ENCODE measurements at regions not wholly inside any gene's neighbourhood (a gene's known extent, or its start where the extent isn't known, plus 50 kb on each side); places are given as distances from the start of the nearest gene placed in this dataset.

- Histone ChIP-seq H3K4me3 (ENCODE audit: low read length) (no peak overlapping the region), H3K9ac (ENCODE audit: low read length) (no peak overlapping the region), H4K20me1 (ENCODE audit: insufficient read depth) (no peaks in the 10 kb centered on the region), H3K27ac (ENCODE audit: low read length) (no peak overlapping the region), H3K4me2 (ENCODE audit: low read length) (no peak overlapping the region), H3K27me3 (ENCODE audit: insufficient read depth, low read depth, low read length) (no peaks in the 10 kb centered on the region), H3F3A (ENCODE audit: insufficient read depth, low read length, poor library complexity, severe bottlenecking) (no peaks in the 10 kb centered on the region), H3K9me2 (ENCODE audit: insufficient read depth, low read length) (no peaks in the 10 kb centered on the region), H3K9me3 (ENCODE audit: low read length) (no peaks in the 10 kb centered on the region), H3K79me2 (replicated peaks; ENCODE audit: insufficient read depth, low read length) (no peaks in the 10 kb centered on the region), H2AFZ (ENCODE audit: low read depth, low read length) (no peak overlapping the region), H3K36me3 (ENCODE audit: insufficient read depth, low read length) (no peaks in the 10 kb centered on the region)
- TF ChIP-seq MXI1 (conservative IDR thresholded peaks at IDR 0.05; ENCODE audit: poor library complexity, severe bottlenecking) (no peak), POLR2AphosphoS5 (IDR thresholded peaks at IDR 0.05) (no peak), RAD21 (conservative IDR thresholded peaks at IDR 0.05) (no peak), TAF1 (IDR thresholded peaks at IDR 0.05; ENCODE audit: low read depth) (no peak), EP300 (conservative IDR thresholded peaks at IDR 0.05; ENCODE audit: poor library complexity, severe bottlenecking) (no peak), EZH2 (IDR thresholded peaks at IDR 0.05; ENCODE audit: borderline replicate concordance, insufficient read depth, low read length, poor library complexity, severe bottlenecking) (no peak), SMC3 (conservative IDR thresholded peaks at IDR 0.05; ENCODE audit: poor library complexity) (no peak)
- TF ChIP-seq, protein P1, sequence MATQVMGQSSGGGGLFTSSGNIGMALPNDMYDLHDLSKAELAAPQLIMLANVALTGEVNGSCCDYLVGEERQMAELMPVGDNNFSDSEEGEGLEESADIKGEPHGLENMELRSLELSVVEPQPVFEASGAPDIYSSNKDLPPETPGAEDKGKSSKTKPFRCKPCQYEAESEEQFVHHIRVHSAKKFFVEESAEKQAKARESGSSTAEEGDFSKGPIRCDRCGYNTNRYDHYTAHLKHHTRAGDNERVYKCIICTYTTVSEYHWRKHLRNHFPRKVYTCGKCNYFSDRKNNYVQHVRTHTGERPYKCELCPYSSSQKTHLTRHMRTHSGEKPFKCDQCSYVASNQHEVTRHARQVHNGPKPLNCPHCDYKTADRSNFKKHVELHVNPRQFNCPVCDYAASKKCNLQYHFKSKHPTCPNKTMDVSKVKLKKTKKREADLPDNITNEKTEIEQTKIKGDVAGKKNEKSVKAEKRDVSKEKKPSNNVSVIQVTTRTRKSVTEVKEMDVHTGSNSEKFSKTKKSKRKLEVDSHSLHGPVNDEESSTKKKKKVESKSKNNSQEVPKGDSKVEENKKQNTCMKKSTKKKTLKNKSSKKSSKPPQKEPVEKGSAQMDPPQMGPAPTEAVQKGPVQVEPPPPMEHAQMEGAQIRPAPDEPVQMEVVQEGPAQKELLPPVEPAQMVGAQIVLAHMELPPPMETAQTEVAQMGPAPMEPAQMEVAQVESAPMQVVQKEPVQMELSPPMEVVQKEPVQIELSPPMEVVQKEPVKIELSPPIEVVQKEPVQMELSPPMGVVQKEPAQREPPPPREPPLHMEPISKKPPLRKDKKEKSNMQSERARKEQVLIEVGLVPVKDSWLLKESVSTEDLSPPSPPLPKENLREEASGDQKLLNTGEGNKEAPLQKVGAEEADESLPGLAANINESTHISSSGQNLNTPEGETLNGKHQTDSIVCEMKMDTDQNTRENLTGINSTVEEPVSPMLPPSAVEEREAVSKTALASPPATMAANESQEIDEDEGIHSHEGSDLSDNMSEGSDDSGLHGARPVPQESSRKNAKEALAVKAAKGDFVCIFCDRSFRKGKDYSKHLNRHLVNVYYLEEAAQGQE (IDR thresholded peaks at IDR 0.05; ENCODE audit: borderline replicate concordance): no peak
- TF ChIP-seq, protein P2, sequence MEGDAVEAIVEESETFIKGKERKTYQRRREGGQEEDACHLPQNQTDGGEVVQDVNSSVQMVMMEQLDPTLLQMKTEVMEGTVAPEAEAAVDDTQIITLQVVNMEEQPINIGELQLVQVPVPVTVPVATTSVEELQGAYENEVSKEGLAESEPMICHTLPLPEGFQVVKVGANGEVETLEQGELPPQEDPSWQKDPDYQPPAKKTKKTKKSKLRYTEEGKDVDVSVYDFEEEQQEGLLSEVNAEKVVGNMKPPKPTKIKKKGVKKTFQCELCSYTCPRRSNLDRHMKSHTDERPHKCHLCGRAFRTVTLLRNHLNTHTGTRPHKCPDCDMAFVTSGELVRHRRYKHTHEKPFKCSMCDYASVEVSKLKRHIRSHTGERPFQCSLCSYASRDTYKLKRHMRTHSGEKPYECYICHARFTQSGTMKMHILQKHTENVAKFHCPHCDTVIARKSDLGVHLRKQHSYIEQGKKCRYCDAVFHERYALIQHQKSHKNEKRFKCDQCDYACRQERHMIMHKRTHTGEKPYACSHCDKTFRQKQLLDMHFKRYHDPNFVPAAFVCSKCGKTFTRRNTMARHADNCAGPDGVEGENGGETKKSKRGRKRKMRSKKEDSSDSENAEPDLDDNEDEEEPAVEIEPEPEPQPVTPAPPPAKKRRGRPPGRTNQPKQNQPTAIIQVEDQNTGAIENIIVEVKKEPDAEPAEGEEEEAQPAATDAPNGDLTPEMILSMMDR (IDR thresholded peaks at IDR 0.05; ENCODE audit: poor library complexity, severe bottlenecking): no peak
These were observed 58.7 kb upstream of the RGMB start for GRCh38 chr5:98714710-98715288.

DNA sequence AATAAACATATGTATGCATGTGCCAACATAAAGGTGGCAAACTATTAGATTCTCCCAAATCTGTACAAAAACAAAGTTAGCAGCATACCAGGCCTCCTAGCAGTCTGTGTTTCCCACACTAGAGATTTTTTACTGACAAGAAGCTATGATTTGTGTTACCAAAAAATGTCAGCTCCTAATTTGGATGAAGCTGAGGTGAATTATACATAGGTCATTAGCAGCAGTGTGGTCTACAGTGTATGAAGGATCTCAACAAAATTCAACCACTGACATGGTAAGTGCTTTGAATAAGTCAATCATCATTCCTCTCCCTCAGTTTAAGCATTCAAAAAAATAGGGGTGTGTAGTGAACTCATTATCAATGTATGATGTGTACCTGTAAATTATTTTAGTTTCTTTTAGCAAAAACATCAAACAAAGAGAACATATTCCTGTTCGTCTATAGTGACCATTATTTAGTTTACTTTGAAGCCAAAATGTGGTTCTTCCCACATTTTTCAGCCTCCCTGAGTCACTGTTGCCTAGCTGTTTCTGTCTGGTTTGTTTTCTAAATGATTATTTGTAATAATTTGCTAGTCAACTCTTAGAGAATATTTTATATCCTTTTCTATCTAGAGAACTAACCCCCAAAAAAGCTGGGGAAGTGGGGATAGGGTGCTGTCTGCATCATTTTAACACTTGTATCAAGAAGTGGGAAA lies 52.1 kb upstream of the RGMB start:
- Histone ChIP-seq H3K4me2 (ENCODE audit: low read length) (no peak overlapping the region), H3K4me3 (ENCODE audit: low read length) (no peak overlapping the region), H3K27ac (ENCODE audit: low read length) (no peak overlapping the region), H2AFZ (ENCODE audit: low read depth, low read length) (no peak overlapping the region), H3K27me3 (ENCODE audit: insufficient read depth, low read depth, low read length) (no peaks in the 10 kb centered on the region), H3F3A (ENCODE audit: insufficient read depth, low read length, poor library complexity, severe bottlenecking) (no peaks in the 10 kb centered on the region), H3K36me3 (ENCODE audit: insufficient read depth, low read length) (no peaks in the 10 kb centered on the region), H3K79me2 (replicated peaks; ENCODE audit: insufficient read depth, low read length) (no peaks in the 10 kb centered on the region), H3K9ac (ENCODE audit: low read length) (no peak overlapping the region), H4K20me1 (ENCODE audit: insufficient read depth) (no peaks in the 10 kb centered on the region), H3K9me2 (ENCODE audit: insufficient read depth, low read length) (no peaks in the 10 kb centered on the region), H3K9me3 (ENCODE audit: low read length) (no peaks in the 10 kb centered on the region)
- TF ChIP-seq RAD21 (conservative IDR thresholded peaks at IDR 0.05) (no peak), MXI1 (conservative IDR thresholded peaks at IDR 0.05; ENCODE audit: poor library complexity, severe bottlenecking) (no peak)
- TF ChIP-seq, protein P1 (IDR thresholded peaks at IDR 0.05; ENCODE audit: borderline replicate concordance): no peak
